ENCODE measurements at regions not wholly inside any gene's neighbourhood (a gene's known extent, or its start where the extent isn't known, plus 50 kb on each side); places are given as distances from the start of the nearest gene placed in this dataset.

DNA sequence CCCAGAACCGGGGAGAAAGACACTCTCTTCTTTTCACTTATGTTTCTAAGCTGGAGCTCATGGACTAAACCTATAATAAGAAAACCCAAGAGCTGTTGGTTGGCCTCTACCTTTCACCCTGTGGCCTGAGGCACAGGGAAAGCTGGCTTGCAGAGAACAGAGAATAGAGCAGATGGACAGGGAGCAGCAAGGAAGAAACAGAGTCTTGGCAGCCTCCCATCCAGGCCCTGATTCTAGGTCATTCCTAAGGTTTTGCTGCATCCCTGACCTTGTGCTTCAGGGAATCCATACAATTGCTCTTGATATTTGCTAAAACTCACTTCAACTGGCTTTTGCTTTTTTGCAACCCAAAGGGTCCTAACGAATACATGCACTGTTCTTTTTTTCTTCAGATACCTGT, 87.8 kb downstream of the SMIM20 start:
- TF ChIP-seq SPI1 (IDR thresholded peaks at IDR 0.05; ENCODE audit: borderline replicate concordance, insufficient read depth, low read depth, low read length), result no peak
- TF ChIP-seq, protein P1, sequence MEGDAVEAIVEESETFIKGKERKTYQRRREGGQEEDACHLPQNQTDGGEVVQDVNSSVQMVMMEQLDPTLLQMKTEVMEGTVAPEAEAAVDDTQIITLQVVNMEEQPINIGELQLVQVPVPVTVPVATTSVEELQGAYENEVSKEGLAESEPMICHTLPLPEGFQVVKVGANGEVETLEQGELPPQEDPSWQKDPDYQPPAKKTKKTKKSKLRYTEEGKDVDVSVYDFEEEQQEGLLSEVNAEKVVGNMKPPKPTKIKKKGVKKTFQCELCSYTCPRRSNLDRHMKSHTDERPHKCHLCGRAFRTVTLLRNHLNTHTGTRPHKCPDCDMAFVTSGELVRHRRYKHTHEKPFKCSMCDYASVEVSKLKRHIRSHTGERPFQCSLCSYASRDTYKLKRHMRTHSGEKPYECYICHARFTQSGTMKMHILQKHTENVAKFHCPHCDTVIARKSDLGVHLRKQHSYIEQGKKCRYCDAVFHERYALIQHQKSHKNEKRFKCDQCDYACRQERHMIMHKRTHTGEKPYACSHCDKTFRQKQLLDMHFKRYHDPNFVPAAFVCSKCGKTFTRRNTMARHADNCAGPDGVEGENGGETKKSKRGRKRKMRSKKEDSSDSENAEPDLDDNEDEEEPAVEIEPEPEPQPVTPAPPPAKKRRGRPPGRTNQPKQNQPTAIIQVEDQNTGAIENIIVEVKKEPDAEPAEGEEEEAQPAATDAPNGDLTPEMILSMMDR (IDR thresholded peaks at IDR 0.05 in 2 of 3, conservative IDR thresholded peaks at IDR 0.05 in 1 of 3; ENCODE audit: control insufficient read depth in 2 of 3, extremely low read depth in 1 of 3, insufficient read depth in 1 of 3, low read depth in 3 of 3, low read length in 3 of 3), result no peak
- no peak for TF ChIP-seq EGR1 (IDR thresholded peaks at IDR 0.05; ENCODE audit: borderline replicate concordance in 1 of 2, low read depth in 2 of 2, low read length in 2 of 2)
